Caco-2 (cell line): ENCODE measurements at regions not wholly inside any gene's neighbourhood (a gene's known extent, or its start where the extent isn't known, plus 50 kb on each side); places are given as distances from the start of the nearest gene placed in this dataset.
A peak's percentile ranks its signal among the peaks of the same experiment; 100 is the strongest.

Experiments used
- BruUV-seq: library from RNA; stranded (reverse); fragments of 400-500 nt; replicated peaks from 2 replicates; lab custom pipeline; 2021; lab: Mats Ljungman, UMichigan
- CTCF ChIA-PET: fragments of 300-600 bp; sonication (Branson Sonifier 250); formaldehyde crosslinking; loops from one replicate; lab custom pipeline; 2022; ENCODE audit warnings: antibody characterized with exemption; lab: Charles Lee
- POLR2A ChIA-PET: fragments of 300-600 bp; sonication (Branson Sonifier 250); formaldehyde crosslinking; loops from one replicate; lab custom pipeline; 2022; ENCODE audit warnings: antibody characterized with exemption; lab: Charles Lee
- DNase-seq, 2 experiments: peaks; one replicate each; pipeline versions ENCODE4 v3.0.0 to v3.0.0-alpha.2; 2020 to 2022
- H3K27me3 ChIP-seq: replicated peaks from 2 replicates; pipeline ENCODE4 v1.6.0; 2011; ENCODE audit warnings: low read length; ENCODE audit not compliant: control insufficient read depth, insufficient read depth
- H3K36me3 ChIP-seq: 2 replicates; pipeline ENCODE4 v1.5.1; 2011; ENCODE audit warnings: low read length; ENCODE audit not compliant: control insufficient read depth, insufficient read depth
- H3K4me1 ChIP-seq: fragments of 250-450 bp; sonication (Bioruptor Pico); 2 replicates; pipeline ENCODE4 v1.5.1; 2020; ENCODE audit warnings: mild to moderate bottlenecking
- H3K4me3 ChIP-seq: 2 replicates; pipeline ENCODE4 v1.5.1; 2011; ENCODE audit warnings: low read depth, mild to moderate bottlenecking, control low read depth, low read length
- H3K9me3 ChIP-seq: fragments of 250-450 bp; sonication (Bioruptor Pico); 2 replicates; pipeline ENCODE4 v1.5.1; 2020; ENCODE audit warnings: mild to moderate bottlenecking, moderate library complexity
- H3K27ac Mint-ChIP-seq: one replicate; pipeline ENCODE4 v1.8.0; 2022; ENCODE audit warnings: mixed read lengths; ENCODE audit not compliant: unreplicated experiment
- H3K27me3 Mint-ChIP-seq: one replicate; pipeline ENCODE4 v1.8.0; 2022; ENCODE audit warnings: mixed read lengths; ENCODE audit not compliant: insufficient read depth, unreplicated experiment
- H3K36me3 Mint-ChIP-seq: one replicate; pipeline ENCODE4 v1.8.0; 2022; ENCODE audit warnings: mild to moderate bottlenecking, mixed read lengths; ENCODE audit not compliant: insufficient read depth, unreplicated experiment
- H3K4me1 Mint-ChIP-seq: one replicate; pipeline ENCODE4 v1.8.0; 2022; ENCODE audit warnings: low read depth, mixed read lengths; ENCODE audit not compliant: unreplicated experiment
- H3K4me3 Mint-ChIP-seq: one replicate; pipeline ENCODE4 v1.8.0; 2022; ENCODE audit warnings: mild to moderate bottlenecking, moderate library complexity, mixed read lengths; ENCODE audit not compliant: unreplicated experiment
- H3K9me3 Mint-ChIP-seq: one replicate; pipeline ENCODE4 v1.8.0; 2022; ENCODE audit warnings: mixed read lengths; ENCODE audit not compliant: unreplicated experiment
- intact Hi-C: fragments of 100-400 bp; cut with micrococcal nuclease; formaldehyde crosslinking; loops from one replicate; pipeline ENCODE4 v1.10.0; 2022; ENCODE audit not compliant: unreplicated experiment
- TF ChIP-seq, protein P1 (sequence below), 2 experiments: fragments of 200-600 bp in 1 of 2; IDR thresholded peaks; 1 replicate in 1 of 2; 2 replicates in 1 of 2; pipeline versions ENCODE4 v1.5.1 to v1.8.0; 2011 to 2022; ENCODE audit warnings: antibody characterized with exemption in 1 of 2, control low read depth in 1 of 2, inconsistent platforms in 1 of 2, low read depth in 1 of 2, low read length in 1 of 2, mild to moderate bottlenecking in 1 of 2, moderate library complexity in 1 of 2; ENCODE audit not compliant: insufficient read depth in 1 of 2, severe bottlenecking in 1 of 2, unreplicated experiment in 1 of 2

- intact Hi-C loops: no loop called here
- Mint-ChIP-seq H3K27ac (no peak overlapping the region), H3K36me3 (peaks cover 5% of the 10 kb centered on the region), H3K27me3 (peaks cover 11% of the 10 kb centered on the region), H3K4me1 (no peaks in the 10 kb centered on the region), H3K9me3 (no peaks in the 10 kb centered on the region), H3K4me3 (no peak overlapping the region)
- no TSS peak for BruUV-seq
- POLR2A ChIA-PET: no interaction called here
- Histone ChIP-seq H3K9me3 (no peaks in the 10 kb centered on the region; the same call in 1 of the 2 replicates), H3K4me1 (no peaks in the 10 kb centered on the region), H3K4me3 (no peak overlapping the region), H3K27me3 (no peaks in the 10 kb centered on the region), H3K36me3 (no peaks in the 10 kb centered on the region)
- DNase-seq: peak; percentile 30 to 40
- CTCF ChIA-PET: no interaction called here
- TF ChIP-seq, protein P1, sequence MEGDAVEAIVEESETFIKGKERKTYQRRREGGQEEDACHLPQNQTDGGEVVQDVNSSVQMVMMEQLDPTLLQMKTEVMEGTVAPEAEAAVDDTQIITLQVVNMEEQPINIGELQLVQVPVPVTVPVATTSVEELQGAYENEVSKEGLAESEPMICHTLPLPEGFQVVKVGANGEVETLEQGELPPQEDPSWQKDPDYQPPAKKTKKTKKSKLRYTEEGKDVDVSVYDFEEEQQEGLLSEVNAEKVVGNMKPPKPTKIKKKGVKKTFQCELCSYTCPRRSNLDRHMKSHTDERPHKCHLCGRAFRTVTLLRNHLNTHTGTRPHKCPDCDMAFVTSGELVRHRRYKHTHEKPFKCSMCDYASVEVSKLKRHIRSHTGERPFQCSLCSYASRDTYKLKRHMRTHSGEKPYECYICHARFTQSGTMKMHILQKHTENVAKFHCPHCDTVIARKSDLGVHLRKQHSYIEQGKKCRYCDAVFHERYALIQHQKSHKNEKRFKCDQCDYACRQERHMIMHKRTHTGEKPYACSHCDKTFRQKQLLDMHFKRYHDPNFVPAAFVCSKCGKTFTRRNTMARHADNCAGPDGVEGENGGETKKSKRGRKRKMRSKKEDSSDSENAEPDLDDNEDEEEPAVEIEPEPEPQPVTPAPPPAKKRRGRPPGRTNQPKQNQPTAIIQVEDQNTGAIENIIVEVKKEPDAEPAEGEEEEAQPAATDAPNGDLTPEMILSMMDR (IDR thresholded peaks at IDR 0.05; ENCODE audit: insufficient read depth in 1 of 2, low read depth in 1 of 2, low read length in 1 of 2, severe bottlenecking in 1 of 2, unreplicated experiment in 1 of 2): no peak
Measured at GRCh38 chr16:6880263-6880662, 452.4 kb upstream of the RBFOX1 start.

DNA sequence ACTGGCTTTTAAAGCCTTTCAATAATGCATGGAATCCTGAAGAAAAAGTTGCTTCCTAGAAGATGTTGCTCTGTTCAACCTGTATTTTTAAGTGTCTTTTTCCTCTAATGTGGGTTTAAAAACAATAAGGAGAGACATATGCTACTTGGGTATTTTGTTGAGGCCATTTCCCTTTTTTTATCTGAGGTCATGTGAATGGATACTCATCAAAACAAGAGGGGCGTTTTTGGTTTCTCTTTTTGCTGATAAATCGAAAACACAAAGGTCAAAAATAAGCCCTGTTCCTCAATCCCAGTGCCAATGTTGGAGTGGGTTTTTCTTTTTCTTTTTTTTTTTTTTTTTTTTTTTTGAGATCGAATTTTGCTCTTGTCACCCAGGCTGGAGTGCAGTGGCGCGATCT is 468.0 kb upstream of the RBFOX1 start:
- H3K4me3 Mint-ChIP-seq: no peak overlapping the region
- peaks cover 12% of the 10 kb centered on the region for H3K27me3 Mint-ChIP-seq
- H3K9me3 Mint-ChIP-seq: no peaks in the 10 kb centered on the region
- H3K27ac Mint-ChIP-seq: no peak overlapping the region
- no TSS peak for BruUV-seq
- no peaks in the 10 kb centered on the region for H3K4me1 Mint-ChIP-seq
- intact Hi-C loops: no loop called here
- no peak overlapping the region for H3K4me3 ChIP-seq
- no peaks in the 10 kb centered on the region for H3K9me3 ChIP-seq
- CTCF ChIA-PET: no interaction called here
- TF ChIP-seq, protein P1 (IDR thresholded peaks at IDR 0.05; ENCODE audit: insufficient read depth in 1 of 2, low read depth in 1 of 2, low read length in 1 of 2, severe bottlenecking in 1 of 2, unreplicated experiment in 1 of 2): no peak
- no peaks in the 10 kb centered on the region for H3K36me3 ChIP-seq
- no peaks in the 10 kb centered on the region for H3K27me3 ChIP-seq
- no peaks in the 10 kb centered on the region for H3K36me3 Mint-ChIP-seq
- POLR2A ChIA-PET: no interaction called here
- no peak for DNase-seq
- no peaks in the 10 kb centered on the region for H3K4me1 ChIP-seq

DNA sequence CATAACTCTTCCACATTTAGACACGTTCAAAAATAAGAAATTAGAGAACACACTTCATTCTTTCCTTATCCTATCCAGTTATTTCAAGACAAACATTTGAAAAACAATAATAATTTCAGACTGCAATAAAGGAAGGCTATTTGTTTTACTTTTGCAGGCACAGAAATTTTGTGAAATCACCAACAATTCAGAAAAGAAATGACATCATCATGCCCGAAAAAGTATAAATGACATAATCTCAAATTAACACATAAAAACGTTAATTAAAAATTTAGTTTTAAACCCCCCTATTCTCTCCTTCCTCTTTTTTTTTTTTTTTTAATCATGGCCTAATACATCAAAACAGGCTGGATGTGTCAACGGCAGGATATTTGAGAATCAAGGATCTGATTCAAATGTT is 468.4 kb upstream of the RBFOX1 start:
- ChIA-PET POLR2A (no interaction called here), CTCF (no interaction called here)
- DNase-seq: no peak
- Mint-ChIP-seq H3K27ac (no peak overlapping the region), H3K4me3 (no peak overlapping the region), H3K36me3 (no peaks in the 10 kb centered on the region), H3K27me3 (peaks cover 11% of the 10 kb centered on the region), H3K9me3 (no peaks in the 10 kb centered on the region), H3K4me1 (no peaks in the 10 kb centered on the region)
- BruUV-seq: no TSS peak
- TF ChIP-seq, protein P1 (IDR thresholded peaks at IDR 0.05; ENCODE audit: insufficient read depth in 1 of 2, low read depth in 1 of 2, low read length in 1 of 2, severe bottlenecking in 1 of 2, unreplicated experiment in 1 of 2): no peak
- H3K27me3 ChIP-seq: no peaks in the 10 kb centered on the region
- H3K4me1 ChIP-seq: no peaks in the 10 kb centered on the region
- H3K36me3 ChIP-seq: no peaks in the 10 kb centered on the region
- H3K4me3 ChIP-seq: no peak overlapping the region
- no peaks in the 10 kb centered on the region for H3K9me3 ChIP-seq
- intact Hi-C loops: no loop called here
